ENCODE measurements at regions not wholly inside any gene's neighbourhood (a gene's known extent, or its start where the extent isn't known, plus 50 kb on each side); places are given as distances from the start of the nearest gene placed in this dataset.
"Not testable (repeated sequence)": the region's sequence is repeated elsewhere in the genome, so short reads cannot be mapped to it uniquely, and the experiment has no call there.

DNA sequence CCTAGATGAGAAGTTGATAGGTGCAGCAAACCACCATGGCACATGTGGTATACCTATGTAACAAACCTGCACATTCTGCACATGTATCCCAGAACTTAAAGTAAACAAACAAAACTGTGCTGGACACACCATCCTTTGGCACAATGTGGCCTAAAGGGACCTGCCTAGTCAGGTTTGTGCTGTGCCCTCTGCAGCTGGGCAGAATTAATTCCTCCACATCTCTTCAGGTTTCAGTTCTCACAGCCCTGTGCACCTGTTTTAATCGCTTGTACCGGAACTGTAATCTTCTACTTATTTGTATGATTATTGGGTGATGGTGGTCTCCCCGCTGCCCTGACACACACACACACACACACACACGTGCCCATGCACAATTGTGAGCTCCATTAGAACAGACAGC, 252.7 kb downstream of the ACTR3B start:
- no peak for DNase-seq

DNA sequence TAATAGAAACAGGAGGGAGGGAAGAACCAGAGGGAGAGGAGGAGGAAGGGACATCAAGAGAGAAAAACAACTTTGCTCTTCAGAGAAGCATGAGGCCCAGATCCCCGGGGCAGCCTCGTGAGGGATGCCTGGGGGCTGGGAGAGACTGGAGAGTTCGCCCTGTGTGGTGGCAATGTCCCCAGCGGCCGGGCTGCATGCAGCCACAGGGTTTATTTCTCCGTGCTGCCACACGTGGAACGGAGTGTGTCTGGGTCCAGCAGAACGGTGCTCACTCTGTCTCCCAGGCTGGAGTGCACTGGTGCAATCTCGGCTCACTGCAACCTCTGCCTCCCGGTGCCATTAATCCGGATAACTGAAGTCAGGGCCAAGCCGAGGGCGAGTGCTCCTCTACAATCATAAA, 257.7 kb downstream of the ACTR3B start:
- no peak for DNase-seq

DNA sequence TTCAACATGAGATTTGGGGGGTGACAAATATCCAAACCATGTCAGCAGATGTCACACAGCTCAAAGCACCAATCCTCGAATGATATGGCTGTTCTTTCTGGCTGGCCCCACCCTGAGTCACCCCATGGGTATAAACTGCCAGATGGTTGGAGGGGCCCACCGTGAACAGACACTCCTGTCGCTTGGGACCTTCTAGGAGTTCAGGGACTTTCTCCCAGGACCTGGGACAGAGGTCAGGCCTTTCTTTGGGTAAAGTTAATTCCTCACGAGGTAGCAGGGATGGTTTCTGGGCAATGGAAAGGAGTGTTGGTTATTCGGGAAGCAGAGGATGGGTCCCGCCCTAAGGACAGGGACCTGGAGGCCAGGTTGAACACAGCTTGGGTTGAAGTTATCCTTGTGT, 262.0 kb downstream of the ACTR3B start:
- no peak for DNase-seq

DNA sequence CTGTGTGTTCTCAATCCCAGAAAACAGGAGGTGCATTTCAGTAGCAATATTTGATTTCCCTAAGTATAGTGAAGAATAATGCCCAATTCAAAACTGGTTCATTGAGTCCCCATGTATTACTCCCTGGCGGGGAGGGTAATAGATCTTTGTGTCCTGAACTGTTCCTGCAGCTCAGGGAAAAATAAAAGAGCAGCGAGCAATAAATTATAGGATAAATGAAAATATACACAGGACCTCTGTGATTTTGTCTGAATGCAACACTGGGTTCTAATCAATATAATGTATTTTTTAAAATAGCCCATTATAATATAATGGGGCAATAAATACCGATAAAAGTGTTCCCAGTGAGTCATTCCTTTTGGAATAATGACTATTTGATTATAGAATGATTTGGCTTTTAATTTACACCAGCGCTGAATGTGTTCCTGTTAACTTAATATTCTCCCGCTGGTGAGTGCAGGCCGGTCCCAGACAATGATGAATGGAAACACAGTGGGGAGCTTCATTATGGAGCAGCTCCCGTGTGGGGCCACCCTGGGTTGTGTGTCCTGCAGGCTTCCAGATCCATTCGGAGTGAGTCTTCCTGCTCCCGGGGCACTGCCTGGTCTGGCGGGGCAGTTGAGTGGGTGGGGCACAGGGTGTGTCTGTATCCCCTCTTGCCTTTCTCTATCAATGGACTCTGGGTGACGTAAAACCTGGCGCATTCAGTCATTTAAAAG, 263.1 kb downstream of the ACTR3B start:
- no peak for DNase-seq

DNA sequence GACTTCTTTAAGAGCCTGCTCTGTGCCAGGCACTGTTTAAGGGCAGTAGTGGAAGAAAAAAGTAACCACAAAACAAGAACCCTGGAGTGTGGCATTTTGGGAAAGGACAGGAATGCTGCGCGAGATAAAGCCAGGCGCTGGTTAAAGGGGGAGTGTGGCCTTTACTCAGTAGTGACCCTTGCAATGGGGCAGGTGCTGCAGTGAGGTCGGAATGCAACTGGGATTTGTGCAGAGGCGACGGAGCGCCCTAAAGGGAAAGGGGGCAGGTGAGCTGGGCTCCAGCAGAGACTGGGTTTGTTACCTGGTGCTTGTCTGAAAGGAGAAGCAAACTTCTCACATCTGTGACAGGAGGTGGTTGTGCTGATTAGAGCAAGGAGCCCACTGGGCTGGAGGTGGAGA, 263.6 kb downstream of the ACTR3B start:
- no peak for DNase-seq

DNA sequence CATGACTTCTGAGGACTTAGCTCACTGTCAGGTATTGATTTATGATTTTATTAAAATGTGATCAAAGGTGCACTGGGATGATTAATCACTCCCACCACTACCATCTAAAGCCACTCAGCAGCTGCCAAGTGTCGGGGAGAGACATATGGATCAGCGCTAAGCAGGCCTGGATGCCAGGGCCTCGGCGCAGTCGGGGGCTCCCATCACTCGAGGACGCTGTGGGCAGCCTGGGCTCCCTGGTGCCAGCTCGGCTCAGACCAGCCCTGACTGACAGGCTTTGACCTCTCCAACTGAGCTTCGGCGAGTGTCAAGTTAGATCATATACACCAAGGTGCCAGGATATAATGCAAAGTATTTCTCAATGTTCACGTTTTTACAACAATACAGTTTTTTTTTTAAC, 267.7 kb downstream of the ACTR3B start:
- DNase-seq, result no peak

DNA sequence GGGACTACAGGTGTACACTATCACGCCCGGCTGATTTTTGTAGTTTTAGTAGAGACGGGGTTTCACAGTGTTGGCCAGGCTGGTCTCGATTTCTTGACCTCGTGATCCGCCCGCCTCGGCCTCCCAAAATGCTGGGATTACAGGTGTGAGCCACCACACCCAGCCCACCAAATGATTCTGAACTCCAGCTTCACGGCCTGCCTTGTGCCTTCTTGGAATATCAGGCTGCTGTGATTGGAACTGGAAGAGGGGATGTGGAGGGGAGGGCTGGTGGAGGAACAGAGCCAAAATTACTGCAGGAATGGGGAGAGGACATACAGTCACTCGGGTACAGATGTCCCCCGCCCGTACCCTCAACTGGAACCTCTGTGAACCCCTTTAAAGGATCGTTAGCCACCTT, 268.4 kb downstream of the ACTR3B start:
- no peak for DNase-seq

DNA sequence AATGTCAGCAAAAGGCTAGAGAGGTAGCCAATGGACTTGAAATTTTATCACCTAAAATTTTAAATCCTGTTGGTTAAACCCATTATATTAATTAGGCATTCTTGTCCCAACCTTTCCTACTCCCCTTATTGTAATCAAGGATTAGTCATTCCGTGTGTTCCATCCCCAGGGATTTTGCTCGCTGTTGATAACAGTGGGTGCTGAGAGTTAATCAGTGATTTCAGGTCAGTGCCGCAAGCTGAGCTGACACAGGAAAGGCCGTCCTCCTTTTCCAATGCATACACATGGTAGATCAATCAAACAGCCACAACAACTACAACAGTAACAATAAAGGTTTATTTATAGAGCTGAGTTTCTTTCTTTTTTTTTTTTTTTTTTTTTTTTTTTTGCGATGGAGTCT, 271.4 kb downstream of the ACTR3B start:
- no peak for DNase-seq

DNA sequence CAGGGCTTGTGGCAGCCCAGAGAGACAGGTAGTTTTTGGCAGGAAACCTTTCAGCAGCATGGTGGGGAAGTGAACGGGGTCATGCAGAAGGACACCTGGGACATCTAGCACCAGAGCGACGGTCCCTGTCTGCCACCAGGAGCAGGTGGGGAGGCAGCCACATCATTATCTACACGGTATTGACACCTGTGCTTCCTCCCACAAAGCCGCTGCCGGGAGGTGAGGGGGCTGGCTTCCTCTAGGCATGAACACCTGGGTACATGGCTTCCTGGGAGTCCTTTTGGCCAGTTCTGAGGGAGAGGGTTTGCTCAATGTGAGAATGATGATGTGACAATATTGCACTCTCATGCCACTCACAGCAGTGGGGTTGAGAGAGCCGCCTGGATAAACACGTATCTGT, 275.2 kb downstream of the ACTR3B start:
- no peak for DNase-seq

DNA sequence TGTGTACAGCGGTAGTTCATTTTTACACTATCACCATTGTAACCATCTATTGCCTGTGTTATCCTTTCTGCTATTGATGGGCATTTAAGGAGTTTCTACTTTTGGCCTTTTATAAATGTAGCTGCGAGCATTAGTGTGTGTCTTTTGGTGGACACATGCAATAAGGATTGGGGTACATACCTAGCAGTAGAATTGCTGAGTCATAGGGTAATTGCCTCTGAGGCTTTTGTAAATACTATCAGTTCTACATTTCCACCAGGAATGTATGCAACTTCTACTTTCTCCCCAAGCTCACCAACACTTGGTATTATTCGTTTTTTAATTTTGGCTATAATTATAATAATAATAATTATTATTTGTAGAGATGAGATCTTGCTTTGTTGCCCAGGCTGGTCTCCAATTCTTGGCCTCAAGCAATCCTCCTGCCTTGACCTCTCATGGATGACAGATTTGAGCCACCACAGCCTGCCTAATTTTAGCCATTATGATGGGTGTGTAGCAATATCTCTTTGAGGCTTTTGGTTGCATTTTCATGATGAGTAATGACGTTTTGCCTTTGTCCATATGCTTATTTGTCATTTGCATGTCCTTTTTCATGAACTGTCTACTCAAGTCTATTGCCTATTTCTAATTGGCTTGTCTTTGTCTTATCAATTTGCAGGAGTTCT, 277.0 kb downstream of the ACTR3B start:
- no peak for DNase-seq

DNA sequence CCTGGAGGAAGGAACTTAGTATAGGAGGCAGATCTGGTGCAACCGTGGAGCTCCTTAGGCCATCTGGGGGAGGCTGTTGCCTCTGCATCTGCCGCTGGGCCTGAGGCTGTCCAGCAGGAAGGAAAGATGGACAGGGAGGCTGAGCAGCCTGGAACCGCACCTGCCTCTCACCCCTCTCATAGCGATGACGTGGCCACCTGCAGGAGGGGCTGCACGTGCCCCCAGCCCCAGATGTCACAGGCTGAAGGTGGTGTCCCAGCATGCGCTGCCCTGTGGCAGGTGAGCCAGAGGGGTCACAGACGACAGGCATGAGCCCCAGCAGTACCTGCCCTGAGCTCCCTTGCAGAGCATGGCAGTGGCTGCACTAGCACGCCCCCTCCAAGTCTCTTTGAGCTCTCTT, 283.9 kb downstream of the ACTR3B start:
- DNase-seq, result no peak

DNA sequence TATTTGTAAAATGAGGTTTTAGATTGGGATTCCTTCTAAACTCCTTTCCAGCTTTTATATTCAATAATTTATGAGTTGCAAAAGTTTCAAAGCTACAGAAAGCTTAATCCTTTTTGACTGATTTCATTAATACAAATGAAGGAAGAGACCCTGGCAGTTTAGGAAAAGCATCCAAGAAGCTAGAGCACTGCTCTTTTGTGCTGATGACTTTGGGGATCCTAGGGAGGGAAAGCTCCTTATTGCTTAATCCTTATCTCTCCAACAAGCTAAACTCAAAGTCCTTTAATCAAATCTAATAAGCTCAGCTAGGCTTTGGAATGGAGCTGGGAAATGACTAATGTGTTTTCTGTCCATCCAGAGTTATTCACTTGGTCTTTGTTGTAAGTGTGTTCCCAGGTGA, 285.4 kb downstream of the ACTR3B start:
- DNase-seq, result no peak

DNA sequence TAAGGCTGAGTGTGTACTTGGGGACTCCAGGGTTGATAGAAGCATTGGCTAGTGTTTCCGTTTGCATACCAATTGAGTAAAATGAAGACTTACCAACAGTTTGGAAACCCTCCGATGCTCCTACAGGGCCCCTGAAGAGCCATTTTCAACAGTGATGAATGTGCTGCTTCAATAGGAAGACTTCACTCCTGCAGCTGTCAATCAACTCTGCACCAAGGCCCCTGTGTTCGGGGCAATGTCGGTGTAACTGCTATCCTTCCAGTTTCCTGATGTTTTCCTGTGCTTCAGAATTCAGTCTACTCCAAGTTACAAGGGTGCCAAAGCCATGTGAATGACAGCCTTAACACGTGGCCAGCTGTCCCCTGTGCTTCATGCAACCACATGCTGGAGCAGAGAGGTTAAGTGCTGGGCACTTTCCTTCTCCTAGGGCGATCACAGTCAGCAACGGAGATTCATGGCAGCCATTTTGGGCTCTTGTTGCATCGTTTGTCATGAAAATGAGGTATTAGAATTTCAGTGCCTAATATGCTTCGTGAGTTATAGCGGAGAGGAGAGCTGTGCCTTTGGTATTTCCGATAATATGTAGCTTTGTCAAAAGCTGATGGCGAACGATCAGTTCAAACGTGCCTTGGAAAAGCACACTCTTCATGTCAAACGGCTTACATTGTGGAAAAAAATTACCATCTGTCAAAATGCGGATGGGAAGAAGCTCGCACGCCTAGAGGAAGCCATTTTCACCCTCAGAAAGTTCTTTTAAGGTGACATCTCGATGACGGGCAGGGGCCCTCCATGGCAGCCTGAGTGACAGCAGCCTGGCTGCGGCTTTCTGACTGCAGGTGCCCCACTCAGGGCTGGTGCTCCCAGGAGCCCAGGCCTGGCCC, 287.8 kb downstream of the ACTR3B start:
- DNase-seq, result no peak

DNA sequence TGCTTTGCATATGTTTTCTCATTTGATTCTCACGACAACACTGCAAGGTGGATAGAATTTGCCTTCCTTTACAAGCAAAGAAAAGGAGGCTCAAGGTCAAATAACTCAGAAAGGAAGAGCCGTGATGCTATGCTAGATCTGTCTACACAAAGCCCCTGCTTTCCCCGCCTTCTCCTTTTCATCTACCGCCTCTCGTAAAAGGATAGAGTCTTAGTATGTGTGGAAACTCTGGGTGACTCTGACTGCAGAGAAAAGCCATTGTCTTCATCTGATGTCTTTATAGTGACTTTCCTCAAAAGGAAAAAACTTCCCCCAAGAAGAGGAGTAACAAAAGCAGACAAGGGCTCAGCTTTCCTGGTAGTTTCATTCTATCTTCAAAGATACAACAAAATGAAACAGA, 292.7 kb downstream of the ACTR3B start:
- DNase-seq, result no peak

DNA sequence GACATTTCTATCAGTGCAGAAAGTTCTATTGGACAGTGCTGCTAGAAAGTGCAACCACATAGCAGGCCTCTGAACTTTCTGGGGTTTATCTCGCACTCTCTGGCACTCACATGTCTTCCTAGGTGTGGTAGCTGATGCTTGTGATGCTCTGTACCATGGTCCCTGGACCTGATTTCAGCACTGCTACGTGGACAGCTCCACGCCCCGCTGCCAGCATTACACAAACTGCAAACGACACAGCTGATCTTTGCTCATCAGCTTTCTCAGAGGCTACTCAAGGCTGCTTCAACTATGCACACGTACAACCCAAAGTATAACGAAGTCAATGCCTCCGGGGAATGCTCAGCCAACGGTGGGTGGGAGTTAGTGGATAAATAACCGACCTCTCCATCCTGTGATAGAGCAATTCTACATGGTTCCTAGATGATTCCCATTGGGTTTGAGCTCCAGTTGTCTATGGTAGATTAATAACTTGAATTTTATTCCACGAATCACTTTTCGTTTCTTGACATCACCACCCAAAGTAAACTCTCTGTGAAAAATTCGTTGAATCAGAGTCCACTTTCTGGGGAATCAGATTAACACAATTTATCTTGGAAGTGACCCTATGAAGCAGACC, 302.5 kb downstream of the ACTR3B start:
- no peak for DNase-seq

DNA sequence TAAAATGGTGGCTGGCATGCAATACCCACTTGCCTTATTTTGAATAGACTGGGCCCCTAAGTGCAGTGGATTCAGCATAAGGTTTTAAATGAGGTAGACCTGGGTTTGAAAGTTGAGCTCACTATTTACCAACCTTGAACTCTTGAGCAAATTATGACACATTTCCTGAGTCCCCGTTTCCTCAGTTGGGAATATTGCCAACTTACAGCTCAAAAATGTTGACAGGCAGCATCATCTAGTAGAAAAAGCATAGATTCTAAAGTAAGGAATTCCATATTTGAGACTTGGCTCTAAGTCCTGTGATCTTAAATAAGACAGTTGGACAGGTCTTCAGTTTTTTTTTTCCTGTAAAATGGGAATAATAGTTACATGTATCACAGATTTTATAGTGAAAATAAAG, 305.5 kb downstream of the ACTR3B start:
- DNase-seq, result no peak

DNA sequence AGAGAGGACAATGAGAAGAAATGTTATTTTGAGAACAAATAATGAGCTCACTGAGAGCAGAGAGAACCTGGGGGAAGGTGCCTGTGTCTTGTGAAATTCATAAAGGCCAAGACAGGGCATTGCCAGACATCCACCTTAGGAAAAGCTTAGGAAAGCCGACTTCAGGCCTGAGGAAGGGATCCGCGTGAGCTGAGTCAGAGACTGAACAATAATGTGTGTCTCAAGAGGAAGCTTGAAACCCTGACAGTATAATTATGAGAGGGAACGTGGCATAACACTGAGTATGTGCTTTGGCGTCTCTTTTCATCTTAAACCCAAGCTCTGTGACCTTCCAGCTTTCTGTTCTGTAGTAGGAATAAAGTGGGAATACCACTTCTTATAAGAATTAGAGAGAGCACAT, 307.2 kb downstream of the ACTR3B start:
- DNase-seq, result no peak

DNA sequence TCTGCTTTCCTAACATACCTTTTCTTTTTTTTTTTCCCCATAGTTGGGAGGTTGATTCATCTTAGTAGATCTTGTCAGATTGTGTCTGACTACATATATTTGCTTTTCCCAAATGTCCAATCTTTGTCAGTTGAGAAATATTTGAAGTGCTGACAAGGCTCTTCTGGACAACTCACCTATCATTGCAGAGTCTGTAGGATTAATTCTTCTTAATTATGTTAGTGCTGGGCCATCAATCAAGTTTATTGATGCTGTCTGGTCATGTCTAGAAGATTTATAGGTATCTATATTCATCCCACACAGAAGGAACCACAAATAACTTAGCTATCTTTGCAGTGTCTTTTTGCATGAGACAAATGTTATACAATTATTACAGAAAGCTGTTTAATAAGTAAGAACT, 310.6 kb downstream of the ACTR3B start:
- DNase-seq, result no peak

DNA sequence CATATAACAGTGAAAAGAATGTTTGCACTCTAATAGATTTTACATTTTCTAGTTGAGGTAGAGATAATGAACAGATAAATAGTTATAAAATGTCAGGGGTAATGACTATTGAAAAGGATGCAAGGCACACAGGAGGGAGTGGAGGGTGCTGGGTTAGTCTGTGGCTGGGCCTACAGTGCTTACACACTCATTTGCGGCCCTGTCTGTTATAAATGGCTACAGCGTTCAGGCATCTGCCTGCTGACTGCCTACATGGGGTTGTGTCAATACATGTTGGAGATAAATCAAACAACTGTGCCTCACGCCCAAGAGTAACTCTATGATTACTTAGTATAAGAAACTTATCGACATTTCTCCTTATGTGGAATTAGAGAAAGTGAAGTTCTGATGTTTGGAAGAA, 313.3 kb downstream of the ACTR3B start:
- no peak for DNase-seq

DNA sequence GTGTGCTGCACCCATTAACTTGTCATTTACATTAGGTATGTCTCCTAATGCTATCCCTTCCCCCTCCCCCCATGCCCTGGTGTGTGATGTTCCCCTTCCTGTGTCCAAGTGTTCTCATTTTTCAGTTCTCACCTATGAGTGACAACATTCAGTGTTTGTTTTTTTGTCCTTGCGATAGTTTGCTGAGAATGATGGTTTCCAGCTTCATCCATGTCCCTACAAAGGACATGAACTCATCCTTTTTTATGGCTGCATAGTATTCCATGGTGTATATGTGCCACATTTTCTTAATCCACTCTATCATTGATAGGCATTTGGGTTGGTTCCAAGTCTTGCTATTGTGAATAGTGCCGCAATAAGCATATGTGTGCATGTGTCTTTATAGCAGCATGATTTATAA, 316.7 kb downstream of the ACTR3B start:
- DNase-seq, result not testable (repeated sequence)

DNA sequence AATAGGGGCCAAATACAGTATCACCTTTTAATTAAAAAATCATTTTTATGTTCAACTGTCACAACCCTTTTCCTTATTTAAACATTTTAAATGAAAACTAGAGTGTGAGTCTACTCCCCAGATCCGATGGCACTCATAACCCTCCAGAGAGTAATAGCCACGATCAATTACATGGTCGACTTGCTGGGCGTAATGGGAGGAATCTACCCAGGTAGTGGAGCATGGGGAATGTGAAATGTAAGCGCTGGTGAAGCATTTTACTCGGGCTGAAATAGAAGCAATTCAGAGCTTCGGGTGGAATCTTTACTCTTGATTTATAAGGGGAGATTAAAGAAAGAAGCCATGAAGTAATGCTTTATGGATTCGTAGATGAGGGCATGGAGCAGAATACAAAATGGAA, 321.9 kb downstream of the ACTR3B start:
- no peak for DNase-seq

DNA sequence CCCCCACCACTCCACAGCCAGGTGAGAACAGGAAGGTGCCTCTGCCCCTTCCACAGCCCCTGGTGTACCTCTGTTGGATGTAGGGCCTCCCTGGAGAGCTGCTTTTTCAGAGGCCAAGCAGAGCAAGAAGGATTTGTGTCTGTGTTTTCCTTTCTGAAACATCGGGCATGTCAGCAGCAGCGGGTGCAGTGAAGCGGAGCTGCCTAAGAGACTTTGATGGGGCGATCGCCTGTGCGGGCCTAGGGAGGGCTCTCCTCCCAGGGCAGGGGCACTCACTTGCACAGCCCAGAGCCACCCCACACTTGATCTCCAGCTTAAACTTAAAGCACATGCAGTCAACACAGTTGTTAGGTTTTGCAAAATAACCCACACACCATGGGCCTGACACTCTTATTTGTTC, 324.7 kb downstream of the ACTR3B start:
- DNase-seq, result no peak

DNA sequence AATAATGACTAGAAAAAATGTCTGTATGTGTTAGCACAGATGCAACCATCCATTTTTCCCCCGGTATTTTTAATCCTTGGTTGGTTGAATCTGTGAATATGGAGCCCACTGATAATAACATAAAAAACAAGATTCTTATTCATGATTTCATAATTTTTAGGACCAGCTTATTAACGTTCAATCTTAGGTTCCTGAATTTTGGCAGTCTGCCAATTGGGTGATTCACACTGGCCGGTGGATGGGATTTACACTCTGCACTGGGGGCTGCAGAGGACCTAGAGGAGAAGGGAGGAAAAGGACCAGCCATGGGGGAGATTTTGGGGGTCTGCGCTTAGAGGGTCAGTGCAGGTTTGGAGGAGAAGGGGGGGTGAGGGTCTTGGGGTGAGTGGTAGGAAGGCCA, 327.9 kb downstream of the ACTR3B start:
- DNase-seq, result peak; percentile 12

All from dermis blood vessel endothelial cell (primary cell).